MCF 10A (cell line): ENCODE measurements at regions not wholly inside any gene's neighbourhood (a gene's known extent, or its start where the extent isn't known, plus 50 kb on each side); places are given as distances from the start of the nearest gene placed in this dataset.
A peak's percentile ranks its signal among the peaks of the same experiment; 100 is the strongest.

Source experiments
- BruUV-seq: library from RNA; stranded (reverse); fragments of 400-500 nt; replicated peaks from 2 replicates; lab custom pipeline; 2021; lab: Mats Ljungman, UMichigan
- CTCF ChIA-PET: fragments of 300-600 bp; sonication (Branson Sonifier 250); formaldehyde crosslinking; extraction: SDS; loops from one replicate; lab custom pipeline; 2021; ENCODE audit warnings: antibody characterized with exemption, inconsistent platforms; lab: Yijun Ruan, JAX
- POLR2A ChIA-PET: fragments of 300-600, 350-650 bp; sonication (Branson Sonifier 250); formaldehyde crosslinking; extraction: SDS; loops from one replicate; lab custom pipeline; 2020; ENCODE audit warnings: antibody characterized with exemption, inconsistent platforms; lab: Yijun Ruan, JAX
- DNase-seq: peaks from one replicate; pipeline ENCODE4 v3.0.0-alpha.2; 2018; ENCODE audit not compliant: unreplicated experiment
- H3K27ac Mint-ChIP-seq: one replicate; pipeline ENCODE4 v1.8.0; 2022; ENCODE audit warnings: mild to moderate bottlenecking, low read depth, mixed read lengths; ENCODE audit not compliant: unreplicated experiment
- H3K27me3 Mint-ChIP-seq: one replicate; pipeline ENCODE4 v1.8.0; 2022; ENCODE audit warnings: mixed read lengths; ENCODE audit not compliant: insufficient read depth, unreplicated experiment
- H3K36me3 Mint-ChIP-seq: one replicate; pipeline ENCODE4 v1.8.0; 2022; ENCODE audit warnings: mild to moderate bottlenecking, moderate library complexity, mixed read lengths; ENCODE audit not compliant: insufficient read depth, unreplicated experiment
- H3K4me1 Mint-ChIP-seq: one replicate; pipeline ENCODE4 v1.8.0; 2022; ENCODE audit warnings: mixed read lengths; ENCODE audit not compliant: insufficient read depth, unreplicated experiment
- H3K4me3 Mint-ChIP-seq: one replicate; pipeline ENCODE4 v1.8.0; 2022; ENCODE audit warnings: mild to moderate bottlenecking, moderate library complexity, mixed read lengths; ENCODE audit not compliant: unreplicated experiment
- H3K9me3 Mint-ChIP-seq: one replicate; pipeline ENCODE4 v1.8.0; 2022; ENCODE audit warnings: mixed read lengths; ENCODE audit not compliant: unreplicated experiment
- intact Hi-C: fragments of 100-400 bp; cut with micrococcal nuclease; formaldehyde crosslinking; loops from 2 replicates; pipeline ENCODE4 v1.14.1; 2022
- TF ChIP-seq, protein P1 (sequence below): fragments of 200-600 bp; IDR thresholded peaks from one replicate; pipeline ENCODE4 v1.8.0; 2022; ENCODE audit warnings: antibody characterized with exemption, mild to moderate bottlenecking; ENCODE audit not compliant: unreplicated experiment

- TF ChIP-seq, protein P1, sequence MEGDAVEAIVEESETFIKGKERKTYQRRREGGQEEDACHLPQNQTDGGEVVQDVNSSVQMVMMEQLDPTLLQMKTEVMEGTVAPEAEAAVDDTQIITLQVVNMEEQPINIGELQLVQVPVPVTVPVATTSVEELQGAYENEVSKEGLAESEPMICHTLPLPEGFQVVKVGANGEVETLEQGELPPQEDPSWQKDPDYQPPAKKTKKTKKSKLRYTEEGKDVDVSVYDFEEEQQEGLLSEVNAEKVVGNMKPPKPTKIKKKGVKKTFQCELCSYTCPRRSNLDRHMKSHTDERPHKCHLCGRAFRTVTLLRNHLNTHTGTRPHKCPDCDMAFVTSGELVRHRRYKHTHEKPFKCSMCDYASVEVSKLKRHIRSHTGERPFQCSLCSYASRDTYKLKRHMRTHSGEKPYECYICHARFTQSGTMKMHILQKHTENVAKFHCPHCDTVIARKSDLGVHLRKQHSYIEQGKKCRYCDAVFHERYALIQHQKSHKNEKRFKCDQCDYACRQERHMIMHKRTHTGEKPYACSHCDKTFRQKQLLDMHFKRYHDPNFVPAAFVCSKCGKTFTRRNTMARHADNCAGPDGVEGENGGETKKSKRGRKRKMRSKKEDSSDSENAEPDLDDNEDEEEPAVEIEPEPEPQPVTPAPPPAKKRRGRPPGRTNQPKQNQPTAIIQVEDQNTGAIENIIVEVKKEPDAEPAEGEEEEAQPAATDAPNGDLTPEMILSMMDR, result no peak
- Mint-ChIP-seq H3K36me3 (peaks cover 7% of the 10 kb centered on the region), H3K27me3 (no peaks in the 10 kb centered on the region), H3K4me1 (peaks cover 61% of the 10 kb centered on the region), H3K4me3 (peak overlapping the region; percentile 42), H3K9me3 (peaks cover 7% of the 10 kb centered on the region), H3K27ac (peak overlapping the region; percentile 98)
- peak; percentile 70 for DNase-seq
- BruUV-seq, result no TSS peak
- CTCF ChIA-PET, result interaction anchor here (0.6 to 1.5 kb wide), 5 partner anchors 48 to 1510 kb away, joined by 3 to 6 read pairs (median 3); no protein-coding TSS in a partner anchor
- intact Hi-C loops, result no loop called here
- POLR2A ChIA-PET, result interaction anchor here (0.6 to 7.7 kb wide), 11 partner anchors 10 to 210 kb away, joined by 3 to 74 read pairs (median 4); no protein-coding TSS in a partner anchor
Observed at GRCh38 chr9:557601-558201, 283.8 kb upstream of the DMRT1 start.

DNA sequence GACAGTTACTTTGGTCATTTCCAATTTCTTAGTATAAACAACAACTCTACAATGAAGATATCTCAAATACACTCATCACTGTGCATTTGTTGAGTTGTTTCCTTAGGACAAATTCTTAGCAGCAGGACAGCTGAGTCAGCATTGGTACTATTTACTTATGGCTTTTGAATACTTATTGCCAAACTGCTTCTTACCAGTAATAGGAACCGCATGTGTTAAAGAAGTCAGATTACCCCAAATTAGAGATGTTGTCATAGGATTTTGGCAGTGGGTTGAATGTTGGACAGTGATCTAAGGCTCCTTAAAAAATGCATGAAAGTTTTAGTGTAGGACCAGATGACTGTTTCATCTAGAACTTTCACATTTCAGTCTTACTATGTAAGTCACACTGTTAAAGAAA lies 280.1 kb upstream of the DMRT1 start:
- H3K4me1 Mint-ChIP-seq, result peaks cover 48% of the 10 kb centered on the region
- no TSS peak for BruUV-seq
- H3K27ac Mint-ChIP-seq, result peak overlapping the region; percentile 79
- ChIA-PET POLR2A (interaction anchor here (1.0 to 2.6 kb wide), 5 partner anchors 9 to 115 kb away, joined by 4 to 18 read pairs (median 5); no protein-coding TSS in a partner anchor), CTCF (interaction anchor here (0.8 kb wide), 1 partner anchor 11 kb away, joined by 3 read pairs; no protein-coding TSS in a partner anchor)
- intact Hi-C loops, result no loop called here
- peaks cover 7% of the 10 kb centered on the region for H3K9me3 Mint-ChIP-seq
- peaks cover 18% of the 10 kb centered on the region for H3K36me3 Mint-ChIP-seq
- H3K27me3 Mint-ChIP-seq, result no peaks in the 10 kb centered on the region
- TF ChIP-seq, protein P1, result no peak
- DNase-seq, result peak; percentile 68
- H3K4me3 Mint-ChIP-seq, result peak overlapping the region; percentile 10

DNA sequence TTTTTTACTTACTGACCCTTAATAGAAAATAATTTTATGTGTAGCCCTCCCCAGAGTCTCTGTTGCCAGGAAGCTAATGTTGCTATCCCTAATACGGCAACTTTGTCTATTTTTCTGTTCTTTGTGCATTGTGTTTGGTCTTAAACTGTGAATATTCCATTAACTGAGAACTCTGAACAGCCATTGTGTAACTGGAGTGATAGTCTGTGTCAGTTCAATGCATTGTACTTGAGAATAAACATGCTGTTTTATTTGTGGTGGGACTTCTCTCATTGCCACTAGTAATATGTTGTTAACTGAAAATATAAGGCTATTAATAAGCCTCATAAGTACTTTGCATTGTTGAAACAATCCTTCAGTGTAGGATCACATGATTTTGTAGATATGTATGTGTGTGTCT lies 278.3 kb upstream of the DMRT1 start:
- peak overlapping the region; percentile 46 for H3K27ac Mint-ChIP-seq
- ChIA-PET CTCF (interaction anchor here (0.6 to 0.7 kb wide), 2 partner anchors 9 to 18 kb away, joined by 3 read pairs; no protein-coding TSS in a partner anchor), POLR2A (interaction anchor here (1.2 to 1.6 kb wide), 4 partner anchors 8 to 116 kb away, joined by 4 to 8 read pairs (median 6); no protein-coding TSS in a partner anchor)
- H3K9me3 Mint-ChIP-seq, result no peaks in the 10 kb centered on the region
- H3K36me3 Mint-ChIP-seq, result peaks cover 30% of the 10 kb centered on the region
- TF ChIP-seq, protein P1, result no peak
- BruUV-seq, result no TSS peak
- peaks cover 32% of the 10 kb centered on the region for H3K4me1 Mint-ChIP-seq
- H3K27me3 Mint-ChIP-seq, result no peaks in the 10 kb centered on the region
- intact Hi-C loops, result no loop called here
- no peak overlapping the region for H3K4me3 Mint-ChIP-seq
- DNase-seq, result no peak

DNA sequence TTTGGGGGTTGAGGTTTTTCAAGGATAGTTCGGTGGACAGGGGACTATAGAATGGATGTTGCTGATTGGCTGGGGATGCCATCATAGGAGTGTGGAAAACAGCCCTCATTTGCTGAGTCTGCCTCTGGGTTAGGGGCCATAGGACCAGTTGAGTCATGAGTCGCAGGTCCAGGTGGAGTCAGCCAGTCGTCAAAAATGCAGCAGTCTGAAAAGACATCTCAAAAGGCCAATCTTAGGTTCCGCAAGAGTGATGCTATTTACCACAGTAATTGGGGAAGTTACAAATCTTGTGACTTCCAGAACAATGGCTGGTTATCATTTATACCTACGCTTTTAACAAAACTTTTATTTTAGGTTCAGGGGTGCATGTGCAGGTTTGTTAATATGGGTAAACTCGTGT lies 276.0 kb upstream of the DMRT1 start:
- H3K36me3 Mint-ChIP-seq, result peaks cover 30% of the 10 kb centered on the region
- H3K4me3 Mint-ChIP-seq, result no peak overlapping the region
- H3K9me3 Mint-ChIP-seq, result no peaks in the 10 kb centered on the region
- no TSS peak for BruUV-seq
- ChIA-PET POLR2A (interaction anchor here (1.1 kb wide), 1 partner anchor 26 kb away, joined by 3 read pairs; no protein-coding TSS in a partner anchor), CTCF (no interaction called here)
- TF ChIP-seq, protein P1, result no peak
- no peaks in the 10 kb centered on the region for H3K27me3 Mint-ChIP-seq
- intact Hi-C loops, result no loop called here
- peak overlapping the region; percentile 58 for H3K27ac Mint-ChIP-seq
- H3K4me1 Mint-ChIP-seq, result peaks cover 24% of the 10 kb centered on the region
- no peak for DNase-seq
